Activated T-helper 1 cell treated with anti-CD3 and anti-CD28 coated beads, Interleukin-12 subunit alpha, Interleukin-12 subunit beta, Interleukin-2, Interleukin-4 antibody, amounts not matched to agents 30 ng/mL and 10 ng/mL and 1 ng/mL, durations not matched to agents 14 hours and 24 hours and 36 hours (primary cell): ENCODE measurements at regions not wholly inside any gene's neighbourhood (a gene's known extent, or its start where the extent isn't known, plus 50 kb on each side); places are given as distances from the start of the nearest gene placed in this dataset.

Experiments
- DNase-seq: peaks from one replicate; pipeline ENCODE4 v3.0.0; 2021; ENCODE audit warnings: low spot score
- H3K27ac Mint-ChIP-seq: one replicate; pipeline ENCODE4 v1.8.0; 2021; ENCODE audit warnings: mild to moderate bottlenecking, mixed read lengths
- H3K27me3 Mint-ChIP-seq: one replicate; pipeline ENCODE4 v1.8.0; 2022; ENCODE audit warnings: mild to moderate bottlenecking, moderate library complexity, mixed read lengths; ENCODE audit not compliant: insufficient read depth
- H3K36me3 Mint-ChIP-seq: one replicate; pipeline ENCODE4 v1.8.0; 2021; ENCODE audit warnings: low read depth, mixed read lengths
- H3K4me1 Mint-ChIP-seq: one replicate; pipeline ENCODE4 v1.8.0; 2021; ENCODE audit warnings: low read depth, mixed read lengths
- H3K4me3 Mint-ChIP-seq: one replicate; pipeline ENCODE4 v1.8.0; 2021; ENCODE audit warnings: mild to moderate bottlenecking, moderate library complexity, mixed read lengths
- H3K9me3 Mint-ChIP-seq: one replicate; pipeline ENCODE4 v1.8.0; 2021; ENCODE audit warnings: mixed read lengths
- intact Hi-C: fragments of 100-400 bp; cut with micrococcal nuclease; formaldehyde crosslinking; loops from one replicate; pipeline ENCODE4 v1.15.1; 2024

GRCh38 chr21:39124681-39125251 lies 58.5 kb downstream of the PSMG1 start:
- Mint-ChIP-seq H3K9me3 (no peaks in the 10 kb centered on the region), H3K36me3 (no peaks in the 10 kb centered on the region), H3K27ac (no peak overlapping the region), H3K27me3 (peaks cover 17% of the 10 kb centered on the region), H3K4me3 (no peak overlapping the region), H3K4me1 (peaks cover 6% of the 10 kb centered on the region)
- no peak for DNase-seq
- intact Hi-C loops = loop anchor here (10.0 kb wide), 1 partner anchor 1510 kb away; no protein-coding TSS in a partner anchor

- no peak for DNase-seq
- Mint-ChIP-seq H3K4me1 (peaks cover 6% of the 10 kb centered on the region), H3K27ac (no peak overlapping the region), H3K36me3 (no peaks in the 10 kb centered on the region), H3K9me3 (no peaks in the 10 kb centered on the region), H3K27me3 (peaks cover 10% of the 10 kb centered on the region), H3K4me3 (no peak overlapping the region)
- intact Hi-C loops = loop anchor here (10.0 kb wide), 1 partner anchor 1509 kb away; no protein-coding TSS in a partner anchor
Observed at GRCh38 chr21:39123375-39123774, 59.9 kb downstream of the PSMG1 start.

- DNase-seq = no peak
- H3K4me1 Mint-ChIP-seq = peaks cover 6% of the 10 kb centered on the region
- H3K36me3 Mint-ChIP-seq = no peaks in the 10 kb centered on the region
Observed at GRCh38 chr21:39121600-39122355, 61.5 kb downstream of the PSMG1 start.

GRCh38 chr21:39120876-39121599 lies 62.2 kb downstream of the PSMG1 start:
- Mint-ChIP-seq H3K27me3 (peaks cover 6% of the 10 kb centered on the region), H3K9me3 (no peaks in the 10 kb centered on the region), H3K4me1 (peaks cover 6% of the 10 kb centered on the region), H3K27ac (no peak overlapping the region), H3K4me3 (no peak overlapping the region), H3K36me3 (no peaks in the 10 kb centered on the region)
- no peak for DNase-seq
- intact Hi-C loops = loop anchor here (10.0 kb wide), 1 partner anchor 1506 kb away; no protein-coding TSS in a partner anchor

More at GRCh38 chr21:39121600-39122355, 61.5 kb downstream of the PSMG1 start:
- intact Hi-C loops = loop anchor here (10.0 kb wide), 1 partner anchor 1507 kb away; no protein-coding TSS in a partner anchor
- H3K27ac Mint-ChIP-seq = no peak overlapping the region
- H3K27me3 Mint-ChIP-seq = peaks cover 6% of the 10 kb centered on the region
- no peaks in the 10 kb centered on the region for H3K9me3 Mint-ChIP-seq
- H3K4me3 Mint-ChIP-seq = no peak overlapping the region

- Mint-ChIP-seq H3K27ac (no peak overlapping the region), H3K4me1 (peaks cover 6% of the 10 kb centered on the region), H3K4me3 (no peak overlapping the region), H3K36me3 (no peaks in the 10 kb centered on the region), H3K9me3 (no peaks in the 10 kb centered on the region), H3K27me3 (peaks cover 6% of the 10 kb centered on the region)
- intact Hi-C loops = loop anchor here (10.0 kb wide), 1 partner anchor 1505 kb away; no protein-coding TSS in a partner anchor
- DNase-seq = no peak
Observed at GRCh38 chr21:39119891-39120290, 63.4 kb downstream of the PSMG1 start.

GRCh38 chr21:39118604-39119215 lies 64.5 kb downstream of the PSMG1 start:
- Mint-ChIP-seq H3K4me3 (no peak overlapping the region), H3K36me3 (no peaks in the 10 kb centered on the region), H3K27me3 (peaks cover 7% of the 10 kb centered on the region), H3K4me1 (peaks cover 6% of the 10 kb centered on the region), H3K9me3 (no peaks in the 10 kb centered on the region), H3K27ac (no peak overlapping the region)
- no peak for DNase-seq
- intact Hi-C loops = no loop called here

GRCh38 chr21:39118061-39118460 lies 65.2 kb downstream of the PSMG1 start:
- Mint-ChIP-seq H3K4me3 (no peak overlapping the region), H3K27ac (no peak overlapping the region), H3K36me3 (no peaks in the 10 kb centered on the region), H3K9me3 (no peaks in the 10 kb centered on the region), H3K4me1 (peaks cover 6% of the 10 kb centered on the region), H3K27me3 (peaks cover 10% of the 10 kb centered on the region)
- intact Hi-C loops = no loop called here
- DNase-seq = no peak

GRCh38 chr21:39117440-39117970 lies 65.7 kb downstream of the PSMG1 start:
- no peak for DNase-seq
- Mint-ChIP-seq H3K27me3 (peaks cover 15% of the 10 kb centered on the region), H3K36me3 (no peaks in the 10 kb centered on the region), H3K4me1 (peaks cover 6% of the 10 kb centered on the region), H3K4me3 (no peak overlapping the region), H3K9me3 (no peaks in the 10 kb centered on the region), H3K27ac (no peak overlapping the region)
- intact Hi-C loops = no loop called here

- Mint-ChIP-seq H3K4me3 (no peak overlapping the region), H3K9me3 (no peaks in the 10 kb centered on the region), H3K36me3 (no peaks in the 10 kb centered on the region), H3K4me1 (peaks cover 1% of the 10 kb centered on the region), H3K27me3 (peaks cover 15% of the 10 kb centered on the region), H3K27ac (no peak overlapping the region)
- intact Hi-C loops = no loop called here
- DNase-seq = no peak
Observed at GRCh38 chr21:39116761-39117439, 66.4 kb downstream of the PSMG1 start.

- H3K36me3 Mint-ChIP-seq = no peaks in the 10 kb centered on the region
- no peak overlapping the region for H3K27ac Mint-ChIP-seq
- intact Hi-C loops = no loop called here
- peaks cover 15% of the 10 kb centered on the region for H3K27me3 Mint-ChIP-seq
- no peak overlapping the region for H3K4me3 Mint-ChIP-seq
- no peaks in the 10 kb centered on the region for H3K4me1 Mint-ChIP-seq
- H3K9me3 Mint-ChIP-seq = no peaks in the 10 kb centered on the region
- DNase-seq = no peak
Observed at GRCh38 chr21:39115576-39116235, 67.5 kb downstream of the PSMG1 start.

GRCh38 chr21:39114871-39115575 lies 68.2 kb downstream of the PSMG1 start:
- no peaks in the 10 kb centered on the region for H3K4me1 Mint-ChIP-seq
- intact Hi-C loops = no loop called here
- no peak for DNase-seq
- no peak overlapping the region for H3K27ac Mint-ChIP-seq
- peaks cover 16% of the 10 kb centered on the region for H3K27me3 Mint-ChIP-seq
- H3K36me3 Mint-ChIP-seq = no peaks in the 10 kb centered on the region
- no peak overlapping the region for H3K4me3 Mint-ChIP-seq
- no peaks in the 10 kb centered on the region for H3K9me3 Mint-ChIP-seq
